ENCODE measurements at regions not wholly inside any gene's neighbourhood (a gene's known extent, or its start where the extent isn't known, plus 50 kb on each side); places are given as distances from the start of the nearest gene placed in this dataset.
"Not testable (repeated sequence)": the region's sequence is repeated elsewhere in the genome, so short reads cannot be mapped to it uniquely, and the experiment has no call there.

- peak; percentile 47 for DNase-seq (ENCODE audit: low read depth)
Observed at GRCh38 chr1:87398641-87399040, 70.0 kb downstream of the LMO4 start.

GRCh38 chr1:87399264-87399663 lies 70.6 kb downstream of the LMO4 start:
- DNase-seq (ENCODE audit: low read depth): peak; percentile 22

GRCh38 chr1:87399701-87400100 lies 71.0 kb downstream of the LMO4 start:
- DNase-seq (ENCODE audit: low read depth): no peak

- no peak for DNase-seq (ENCODE audit: low read depth)
Observed at GRCh38 chr1:87400813-87401212, 72.1 kb downstream of the LMO4 start.

DNA sequence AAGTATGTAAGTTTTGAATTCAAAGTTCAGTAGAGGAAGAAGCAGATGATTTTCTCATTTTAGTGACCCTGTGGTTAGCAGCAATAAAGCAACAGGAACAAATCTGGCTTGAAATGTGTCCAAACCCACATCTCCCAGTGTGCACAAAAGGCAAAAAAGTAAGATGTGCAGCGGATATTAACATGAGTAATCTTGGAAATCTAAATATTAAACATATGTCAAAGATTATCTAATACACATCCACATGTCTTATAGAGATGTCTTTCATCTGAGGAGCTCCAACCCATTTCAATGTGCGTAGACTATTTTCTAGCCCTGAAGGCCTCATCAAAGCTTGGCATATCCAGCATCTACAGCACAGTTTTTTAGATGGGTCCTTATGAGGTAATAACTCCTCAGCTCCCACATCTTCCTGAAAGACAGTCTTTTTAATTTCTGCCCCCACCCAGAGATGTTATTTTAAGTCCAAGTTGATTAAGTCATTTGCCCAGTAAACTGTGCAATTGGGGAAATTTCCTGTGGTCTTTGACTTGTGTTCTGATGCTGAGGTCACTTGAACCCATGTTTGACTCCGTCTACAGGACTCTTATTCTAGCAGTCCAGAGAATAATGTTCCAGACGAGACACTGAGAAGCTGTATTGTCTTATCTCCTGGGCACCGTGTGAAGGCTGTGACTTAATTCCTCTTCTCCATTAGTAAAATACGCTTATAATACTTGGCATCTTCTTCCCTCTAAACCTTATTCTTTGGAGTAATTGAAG lies 73.7 kb downstream of the LMO4 start:
- no peak for DNase-seq (ENCODE audit: low read depth)

GRCh38 chr1:87403061-87403820 lies 74.6 kb downstream of the LMO4 start:
- no peak for DNase-seq (ENCODE audit: low read depth)

- DNase-seq (ENCODE audit: low read depth): peak; percentile 3
Observed at GRCh38 chr1:87404296-87404695, 75.6 kb downstream of the LMO4 start.

- no peak for DNase-seq (ENCODE audit: low read depth)
Observed at GRCh38 chr1:87408665-87409248, 80.1 kb downstream of the LMO4 start.

DNA sequence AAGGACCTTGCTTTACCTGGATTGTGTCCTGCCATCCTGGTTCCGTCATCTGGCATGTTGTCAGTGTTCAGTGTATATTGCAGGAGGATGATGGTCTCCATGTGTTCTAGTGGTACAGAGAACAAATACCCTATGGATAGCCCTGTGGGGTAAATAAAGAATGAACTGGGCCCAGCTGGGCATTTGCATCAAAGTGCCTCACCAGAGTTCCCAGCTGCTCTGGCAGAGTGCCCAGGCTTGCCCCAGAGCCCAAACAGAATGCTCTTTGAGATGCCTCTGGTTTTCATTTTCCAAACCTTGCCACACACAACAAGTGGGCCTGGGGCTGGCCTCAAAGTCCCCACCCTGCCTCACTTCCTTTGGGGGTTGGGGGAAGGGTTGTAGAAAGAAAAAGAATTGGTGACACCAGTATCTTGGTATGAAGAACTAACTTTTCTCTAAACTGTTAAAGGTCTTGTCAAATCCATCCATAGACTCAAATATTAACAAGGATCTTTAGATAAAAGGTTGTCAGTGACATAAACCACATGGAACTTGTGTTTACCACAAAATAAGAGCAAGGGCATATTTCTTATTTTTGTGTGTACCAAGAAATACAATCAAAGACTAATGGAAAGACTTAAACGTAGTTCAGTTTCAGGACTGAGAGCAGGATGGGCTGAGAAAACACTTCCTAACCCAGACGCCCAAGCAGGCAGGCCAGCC lies 82.2 kb downstream of the LMO4 start:
- DNase-seq (ENCODE audit: low read depth): no peak

DNA sequence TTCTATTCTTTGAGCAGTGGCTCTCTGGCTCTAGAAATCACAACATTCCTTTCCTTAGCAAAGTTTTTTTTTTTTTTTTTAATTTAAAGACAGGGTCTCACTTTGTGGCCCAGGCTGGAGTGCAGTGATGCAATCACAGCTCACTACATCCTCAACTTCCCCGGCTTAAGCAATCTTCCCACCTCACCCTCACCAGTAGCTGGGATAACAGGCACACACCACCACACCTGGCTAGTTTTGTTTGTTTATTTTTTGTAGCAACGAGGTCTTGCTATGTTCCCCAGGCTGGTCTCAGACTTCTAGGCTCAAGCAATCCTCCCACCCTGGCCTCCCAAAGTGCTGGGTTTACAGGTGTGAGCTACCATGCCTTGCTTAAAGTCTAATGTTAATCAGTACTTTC lies 85.2 kb downstream of the LMO4 start:
- not testable (repeated sequence) for DNase-seq (ENCODE audit: low read depth)

DNA sequence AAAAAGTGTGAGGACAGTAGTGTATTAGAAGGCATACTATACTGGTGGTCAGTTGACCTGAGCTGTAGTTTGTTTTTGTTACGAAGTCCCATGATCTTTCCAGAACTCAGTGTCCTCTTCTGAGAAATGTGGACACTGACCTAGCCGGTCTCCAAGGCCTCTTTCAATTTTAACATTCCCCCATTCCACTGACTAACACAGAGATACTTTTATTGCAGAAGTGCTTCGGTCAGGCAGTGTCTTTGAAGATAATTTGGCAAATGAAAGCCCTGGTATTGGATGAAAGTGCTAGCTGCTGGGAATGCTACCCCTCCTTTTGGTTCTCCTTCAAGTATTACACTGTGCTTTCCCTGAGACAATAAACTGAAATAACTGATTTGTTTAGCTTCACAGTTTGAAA lies 89.4 kb downstream of the LMO4 start:
- no peak for DNase-seq (ENCODE audit: low read depth)

- DNase-seq (ENCODE audit: low read depth): no peak
Observed at GRCh38 chr1:87421809-87422208, 93.1 kb downstream of the LMO4 start.

- no peak for DNase-seq (ENCODE audit: low read depth)
Observed at GRCh38 chr1:87424541-87424940, 95.9 kb downstream of the LMO4 start.

DNA sequence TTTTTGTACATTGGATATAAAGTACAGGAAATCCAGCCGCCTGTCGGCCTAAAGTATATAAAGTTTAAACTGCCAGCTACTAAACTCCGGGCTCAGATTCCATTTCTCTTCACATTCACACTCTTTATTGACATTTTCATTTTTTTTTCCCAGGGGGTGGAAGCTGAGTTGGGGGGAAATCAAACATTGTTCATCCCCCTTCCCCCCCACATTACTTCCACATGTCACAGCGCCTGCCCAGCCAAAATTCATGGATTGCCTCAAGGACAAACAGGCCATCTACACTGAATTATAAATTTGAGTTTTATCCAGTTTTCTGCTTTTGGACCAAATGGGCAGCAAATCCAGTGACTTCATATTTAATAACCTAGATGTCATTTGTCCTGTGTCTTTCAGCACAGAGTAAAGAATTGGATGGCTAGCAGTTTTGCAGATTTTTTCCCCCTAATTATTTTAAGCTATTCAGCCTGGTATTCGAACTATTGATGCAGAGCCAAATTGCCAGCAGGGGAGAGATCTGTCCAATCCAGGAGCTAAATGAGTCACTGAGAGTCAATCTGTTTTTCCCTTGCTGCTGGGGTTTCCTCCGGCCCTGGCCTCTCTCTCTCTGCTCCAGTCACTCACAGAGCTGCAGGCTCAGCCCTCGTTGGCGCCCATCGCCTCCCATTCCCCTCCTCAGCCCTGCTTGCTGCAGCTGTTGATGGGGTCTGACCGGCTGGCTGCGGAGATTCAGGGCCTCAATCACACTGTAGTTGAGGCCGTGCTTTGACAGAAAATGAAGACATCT lies 98.0 kb downstream of the LMO4 start:
- DNase-seq (ENCODE audit: low read depth): peak; percentile 25

GRCh38 chr1:87428367-87428766 lies 99.7 kb downstream of the LMO4 start:
- DNase-seq (ENCODE audit: low read depth): no peak

GRCh38 chr1:87428883-87429282 lies 100.2 kb downstream of the LMO4 start:
- DNase-seq (ENCODE audit: low read depth): no peak

DNA sequence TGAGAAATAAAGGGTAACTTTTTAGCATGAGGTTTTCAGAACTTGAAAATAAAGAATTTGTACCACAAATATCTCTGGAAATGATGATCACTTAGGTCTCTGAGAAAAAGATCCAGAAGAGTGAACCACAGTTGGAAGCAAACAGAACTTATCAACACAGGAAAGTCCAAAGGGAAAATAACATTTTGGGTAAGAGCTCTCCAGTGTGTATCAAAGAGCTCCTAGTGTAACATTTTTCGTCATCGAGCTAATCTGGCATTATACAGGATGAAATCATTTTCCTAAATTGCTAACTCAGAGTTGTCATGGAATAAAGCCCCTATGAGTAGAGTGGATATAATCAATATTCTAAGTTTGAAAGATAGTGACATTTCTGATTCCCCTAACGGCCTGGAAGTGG lies 104.0 kb downstream of the LMO4 start:
- no peak for DNase-seq (ENCODE audit: low read depth)

DNA sequence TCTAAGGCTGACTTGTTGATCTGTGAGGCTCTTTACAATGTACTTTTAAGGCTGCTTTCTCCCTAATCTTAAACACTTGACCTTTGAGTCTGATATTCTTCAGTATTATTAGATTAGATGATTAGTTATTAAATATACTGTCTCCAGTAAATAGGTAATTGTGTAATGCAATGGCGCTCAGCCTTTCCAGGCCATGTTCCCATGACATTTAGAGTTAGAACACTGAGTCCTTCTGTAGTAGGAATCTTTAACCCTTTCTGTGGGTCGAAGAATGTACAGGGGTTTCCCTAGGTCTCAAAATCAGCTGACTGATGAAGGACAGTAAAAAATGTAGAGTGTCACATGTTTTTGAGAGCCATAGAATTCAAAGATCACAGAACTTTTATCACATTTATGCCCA lies 104.4 kb downstream of the LMO4 start:
- not testable (repeated sequence) for DNase-seq (ENCODE audit: low read depth)

DNA sequence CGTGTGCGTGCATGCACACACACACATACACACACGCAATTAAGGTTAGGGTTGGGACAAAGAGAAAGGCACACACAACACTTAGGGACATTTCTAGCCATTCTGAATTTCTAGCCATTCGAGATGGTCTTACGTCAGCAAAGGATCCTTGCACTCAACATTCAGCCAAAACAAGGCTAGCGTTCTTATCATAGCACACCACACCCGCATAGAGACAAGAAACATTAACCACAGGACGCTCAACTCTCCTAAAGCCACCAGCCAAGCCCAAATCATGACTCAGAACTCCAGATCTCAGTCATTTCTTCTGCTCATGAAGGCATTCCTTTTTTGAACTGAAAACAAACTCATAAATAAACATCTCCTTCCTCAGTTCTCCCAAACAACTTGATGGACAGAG lies 106.8 kb downstream of the LMO4 start:
- no peak for DNase-seq (ENCODE audit: low read depth)

GRCh38 chr1:87436115-87436514 lies 107.4 kb downstream of the LMO4 start:
- not testable (repeated sequence) for DNase-seq (ENCODE audit: low read depth)

GRCh38 chr1:87436534-87436933 lies 107.9 kb downstream of the LMO4 start:
- no peak for DNase-seq (ENCODE audit: low read depth)
